GM19240 (cell line): ENCODE measurements at regions not wholly inside any gene's neighbourhood (a gene's known extent, or its start where the extent isn't known, plus 50 kb on each side); places are given as distances from the start of the nearest gene placed in this dataset.
"Not testable (repeated sequence)": the region's sequence is repeated elsewhere in the genome, so short reads cannot be mapped to it uniquely, and the experiment has no call there.

Experiments
- DNase-seq: peaks from one replicate; pipeline ENCODE4 v3.0.0; 2011; ENCODE audit warnings: low spot score; ENCODE audit not compliant: insufficient read length

DNA sequence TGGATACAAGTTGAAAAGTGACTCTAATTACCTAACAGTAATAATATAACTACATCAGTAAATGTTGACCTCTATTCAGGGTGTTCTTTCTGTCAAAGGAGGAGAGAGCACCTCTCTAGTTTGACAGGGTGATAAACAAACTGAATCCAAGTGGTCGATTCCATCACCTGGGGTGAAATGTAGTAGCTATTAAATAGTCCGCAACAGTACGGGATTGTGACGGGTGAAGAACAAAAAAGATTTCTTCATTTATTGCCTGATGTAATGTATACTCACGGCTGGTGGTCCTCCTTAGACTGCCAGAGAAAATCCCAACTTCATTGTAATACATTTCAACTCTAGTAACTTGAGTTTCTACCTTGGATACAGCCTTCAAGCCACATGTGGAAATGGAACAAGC, 292.5 kb upstream of the CELF2 start:
- no peak for DNase-seq

GRCh38 chr10:10726101-10726500, 291.6 kb upstream of the CELF2 start:
- no peak for DNase-seq

DNA sequence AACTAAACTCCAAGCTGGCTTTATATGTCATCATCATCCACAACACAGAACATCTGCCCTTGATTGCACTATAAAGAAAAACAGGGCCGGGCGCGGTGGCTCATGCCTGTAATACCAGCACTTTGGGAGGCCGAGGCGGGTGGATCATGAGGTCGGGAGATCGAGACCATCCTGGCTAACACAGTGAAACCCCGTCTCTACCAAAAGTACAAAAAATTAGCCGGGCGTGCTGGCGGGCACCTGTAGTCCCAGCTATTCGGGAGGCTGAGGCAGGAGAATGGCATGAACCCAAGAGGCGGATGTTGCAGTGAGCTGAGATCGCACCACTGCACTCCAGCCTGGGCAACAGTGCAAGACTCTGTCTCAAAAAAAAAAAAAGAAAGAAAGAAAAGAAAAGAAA, 290.3 kb upstream of the CELF2 start:
- not testable (repeated sequence) for DNase-seq

DNA sequence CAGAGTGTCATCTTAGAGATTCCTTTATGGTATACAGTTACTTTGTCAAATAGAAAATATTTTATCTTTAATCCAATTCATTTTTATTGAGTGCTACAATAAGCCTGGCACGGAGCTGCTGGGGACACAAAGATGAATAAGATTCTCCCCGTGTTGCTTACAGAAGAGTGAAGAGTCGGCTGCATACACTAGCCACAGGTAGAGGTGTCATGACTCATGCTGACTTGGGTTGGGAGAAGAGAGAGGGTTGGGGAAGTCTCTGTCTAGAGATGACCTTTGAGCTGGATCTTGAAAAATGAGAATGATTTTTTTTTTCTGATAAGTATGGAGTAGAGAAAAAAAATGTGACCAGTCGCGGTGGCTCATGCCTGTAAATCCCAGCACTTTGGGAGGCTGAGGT, 289.9 kb upstream of the CELF2 start:
- DNase-seq, result no peak

GRCh38 chr10:10730471-10731043, 287.1 kb upstream of the CELF2 start:
- no peak for DNase-seq

DNA sequence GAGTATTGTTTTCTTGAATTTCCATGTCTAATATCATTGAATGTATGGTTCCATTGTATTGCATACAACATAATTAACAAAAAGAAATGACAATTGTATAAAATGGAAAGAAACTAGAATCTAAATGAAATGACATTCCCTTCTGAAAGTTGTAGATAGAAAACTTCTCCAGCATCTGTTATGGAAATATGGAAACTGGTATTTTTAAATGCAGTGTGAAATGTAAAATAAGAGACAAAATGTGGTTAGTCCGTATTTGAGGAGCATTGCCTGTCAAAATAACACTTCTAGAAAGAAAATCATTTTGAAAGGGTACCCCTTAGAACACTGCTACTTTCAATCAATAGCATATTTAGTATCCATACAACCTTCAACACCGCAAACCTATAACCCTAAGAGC, 286.3 kb upstream of the CELF2 start:
- DNase-seq, result no peak

- no peak for DNase-seq
Observed at GRCh38 chr10:10734356-10735064, 283.2 kb upstream of the CELF2 start.

DNA sequence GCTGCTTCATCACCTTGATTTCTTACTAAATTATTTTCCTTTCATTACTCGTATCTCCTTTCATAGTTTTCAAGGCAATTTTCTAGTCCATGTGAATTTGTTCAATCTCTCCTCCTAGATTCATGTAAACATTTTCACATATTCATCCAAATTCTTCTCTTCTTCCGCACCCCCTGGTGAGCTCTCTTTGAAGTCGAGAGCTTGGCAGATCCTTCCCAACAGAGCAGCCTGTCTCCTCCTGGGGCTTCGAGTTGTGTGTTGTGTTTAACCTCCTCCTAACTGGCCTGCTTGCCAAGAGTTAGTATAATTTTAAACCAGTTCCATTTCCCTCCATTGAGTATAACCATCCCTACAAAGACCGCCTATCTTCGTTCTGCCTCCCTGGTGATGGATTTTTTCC, 272.4 kb upstream of the CELF2 start:
- DNase-seq, result no peak

- DNase-seq, result no peak
Observed at GRCh38 chr10:10755490-10755889, 262.2 kb upstream of the CELF2 start.

DNA sequence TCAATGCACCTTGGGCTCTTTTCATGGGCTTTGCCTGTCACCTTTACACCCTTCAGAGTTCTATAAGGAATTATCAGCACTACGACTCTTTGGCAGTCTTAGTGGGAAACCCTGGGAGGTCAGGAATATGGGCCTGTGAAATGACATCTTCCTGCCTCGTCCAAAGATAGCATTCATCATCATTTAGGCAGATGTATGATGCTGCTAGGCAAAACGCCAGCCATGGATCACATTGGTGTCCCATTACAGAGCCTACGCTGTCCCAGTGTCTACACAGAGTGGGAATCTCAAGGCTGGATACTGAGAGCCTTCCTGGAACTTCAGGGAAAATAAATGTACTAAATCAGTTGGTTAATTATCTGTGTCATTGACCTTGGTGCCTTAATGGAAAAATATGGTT, 259.4 kb upstream of the CELF2 start:
- no peak for DNase-seq

- DNase-seq, result not testable (repeated sequence)
Observed at GRCh38 chr10:10759806-10760205, 257.9 kb upstream of the CELF2 start.

GRCh38 chr10:10765017-10765416, 252.7 kb upstream of the CELF2 start:
- DNase-seq, result no peak

DNA sequence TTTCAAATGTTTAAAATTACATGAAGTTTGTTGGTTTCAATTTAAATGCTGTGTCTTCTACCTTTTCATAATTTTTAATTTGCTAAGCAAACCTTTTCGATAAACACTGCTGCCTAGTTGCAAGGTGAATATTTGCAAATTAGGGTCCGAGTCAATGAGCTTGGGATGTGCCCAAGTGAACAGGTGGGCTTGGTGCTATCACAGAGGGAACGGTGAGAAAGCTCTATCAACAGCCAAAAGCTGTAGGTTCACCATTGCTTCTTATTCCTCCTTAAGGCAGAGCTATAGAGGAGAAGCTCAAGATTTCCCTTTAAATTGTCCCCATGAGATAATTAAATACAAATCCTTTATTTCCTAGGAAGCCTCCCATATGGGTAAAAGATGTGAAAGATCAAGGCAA, 245.3 kb upstream of the CELF2 start:
- DNase-seq, result no peak

DNA sequence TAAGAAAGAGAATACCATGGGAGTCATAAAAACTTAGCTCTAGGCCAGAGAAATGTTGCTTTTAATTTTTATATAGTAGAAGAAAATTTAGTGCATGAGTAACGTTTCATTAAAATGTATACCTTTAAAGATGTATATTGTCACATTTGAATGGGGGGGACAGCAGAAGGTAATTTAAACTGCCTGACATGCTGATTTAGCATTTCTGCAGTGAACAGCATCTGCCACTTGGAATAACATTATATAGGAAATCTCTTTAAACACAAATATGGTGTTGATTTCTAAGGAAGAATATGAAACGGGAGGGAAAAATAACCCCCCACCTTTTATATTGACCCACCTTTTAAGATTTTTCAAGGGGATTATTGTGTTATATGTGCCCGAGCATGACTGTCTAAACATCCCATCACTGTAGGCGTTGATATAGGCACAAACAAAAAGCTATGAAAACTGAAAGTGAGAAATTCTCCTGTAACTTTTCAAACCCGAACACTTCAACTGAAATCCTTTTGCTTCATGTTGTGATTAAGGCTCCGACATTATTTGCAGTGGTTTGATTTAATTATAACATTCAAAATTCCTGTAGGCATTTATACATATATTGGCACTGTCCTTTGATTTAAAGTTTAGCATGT, 244.7 kb upstream of the CELF2 start:
- no peak for DNase-seq

DNA sequence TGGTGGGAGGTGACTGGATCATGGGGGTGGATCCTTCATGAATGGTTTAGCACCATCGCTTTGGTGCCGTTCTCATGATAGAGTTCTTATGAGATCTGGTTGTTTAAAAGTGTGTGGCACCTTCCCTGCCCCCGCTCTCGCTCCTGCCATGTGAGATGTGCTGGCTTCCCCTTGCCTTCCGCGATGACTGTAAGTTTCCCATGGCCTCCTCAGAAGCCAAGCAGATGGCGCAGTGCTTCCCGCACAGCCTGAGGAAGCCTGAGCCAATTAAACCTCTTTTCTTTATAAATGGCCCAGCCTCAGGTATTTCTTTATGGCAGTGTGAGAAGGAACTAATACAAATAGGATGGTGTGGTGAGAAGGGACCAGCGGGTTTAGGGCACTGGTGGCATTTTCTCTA, 243.3 kb upstream of the CELF2 start:
- no peak for DNase-seq

DNA sequence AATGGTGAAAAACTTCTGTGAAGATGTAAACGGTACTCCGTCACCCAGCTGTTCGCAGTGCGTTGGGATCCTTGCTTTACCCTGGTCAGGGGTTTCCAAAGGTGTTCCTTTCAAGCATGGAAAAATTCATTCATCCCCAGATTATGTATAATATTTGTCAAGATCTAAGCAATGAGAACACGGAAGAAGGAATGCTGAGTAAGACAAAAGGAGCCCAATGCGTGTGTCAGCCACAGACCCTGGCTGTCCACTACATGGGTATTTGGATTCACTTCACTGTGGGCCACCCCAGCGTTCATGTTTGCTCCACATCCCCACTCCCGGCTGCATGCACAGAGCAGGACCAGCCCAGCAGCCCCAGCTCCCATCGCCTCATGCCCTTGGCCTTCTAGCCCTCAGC, 241.3 kb upstream of the CELF2 start:
- DNase-seq, result no peak

GRCh38 chr10:10777279-10777678, 240.4 kb upstream of the CELF2 start:
- DNase-seq, result no peak

DNA sequence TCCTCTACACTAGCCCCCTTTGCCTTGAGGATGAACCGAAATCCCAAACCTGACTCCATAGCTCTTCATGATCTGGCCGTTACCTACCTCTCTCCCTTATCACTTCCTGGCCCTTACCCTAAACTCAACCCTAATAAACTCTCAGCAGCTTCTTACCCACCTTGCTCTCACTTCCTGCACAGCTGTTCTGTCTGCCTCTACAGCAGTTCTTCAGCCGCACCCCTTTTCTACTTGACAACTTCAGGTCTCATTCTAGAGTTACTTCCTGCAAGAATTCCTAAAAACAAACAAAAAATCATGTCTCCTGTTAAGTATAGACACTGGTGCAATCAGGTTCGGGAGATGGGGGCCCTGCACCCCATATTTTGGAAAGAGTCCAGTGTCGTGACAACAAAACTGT, 239.9 kb upstream of the CELF2 start:
- DNase-seq, result no peak

GRCh38 chr10:10778959-10779358, 238.7 kb upstream of the CELF2 start:
- DNase-seq, result no peak

- DNase-seq, result no peak
Observed at GRCh38 chr10:10779511-10779910, 238.2 kb upstream of the CELF2 start.

- DNase-seq, result no peak
Observed at GRCh38 chr10:10780746-10781145, 236.9 kb upstream of the CELF2 start.

DNA sequence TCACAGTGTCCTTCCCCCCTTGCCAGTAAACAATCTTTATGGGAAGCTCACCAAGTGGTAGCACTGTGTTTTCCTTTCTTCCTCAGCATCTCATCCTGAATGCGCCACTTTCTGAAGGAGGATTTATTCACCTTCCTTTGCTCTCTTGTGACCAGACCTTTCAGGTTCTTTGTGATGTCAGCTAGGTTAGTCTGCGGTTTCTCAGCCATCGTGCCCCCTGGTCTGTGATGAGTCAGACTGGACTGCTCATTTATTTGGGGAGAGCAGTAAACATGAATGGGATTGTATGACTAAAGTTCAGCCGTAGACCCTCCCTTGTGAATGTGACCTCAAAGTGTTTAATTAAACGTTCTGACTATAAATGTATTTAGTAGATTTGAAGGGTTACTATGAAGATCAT, 235.1 kb upstream of the CELF2 start:
- no peak for DNase-seq

DNA sequence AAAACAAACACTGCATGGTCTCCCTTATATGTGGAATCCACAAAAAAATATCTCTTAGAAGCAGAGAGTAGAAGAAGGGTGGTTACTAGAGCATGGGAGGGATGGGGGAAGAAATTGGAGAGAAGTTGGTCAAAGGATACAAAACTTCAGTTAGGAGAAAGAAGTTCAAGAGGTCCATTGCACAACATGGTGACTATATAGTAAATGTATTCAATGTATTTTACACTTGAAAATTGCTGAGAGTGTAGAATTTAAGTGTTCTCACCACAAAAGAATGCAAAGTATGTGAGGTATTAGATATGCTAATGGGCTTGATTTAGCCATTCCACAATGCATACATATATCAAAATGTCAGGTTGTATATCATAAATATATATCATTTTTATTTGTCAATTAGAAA, 232.0 kb upstream of the CELF2 start:
- DNase-seq, result no peak
